AG09309 (cell line): ENCODE measurements at regions not wholly inside any gene's neighbourhood (a gene's known extent, or its start where the extent isn't known, plus 50 kb on each side); places are given as distances from the start of the nearest gene placed in this dataset.

ENCODE experiments used
- DNase-seq: peaks from one replicate; pipeline ENCODE4 v3.0.0-alpha.2; 2010; ENCODE audit warnings: low read depth
- H3K4me3 ChIP-seq: 2 replicates; pipeline ENCODE4 v1.5.1; 2011; ENCODE audit warnings: mild to moderate bottlenecking, low read depth, low read length, moderate library complexity; ENCODE audit not compliant: control insufficient read depth
- TF ChIP-seq, protein P1 (sequence below): IDR thresholded peaks from 2 replicates; pipeline ENCODE4 v1.5.1; 2011; ENCODE audit warnings: mild to moderate bottlenecking, low read depth, low read length, inconsistent platforms; ENCODE audit not compliant: insufficient read depth, control insufficient read depth; ENCODE audit errors: missing control alignments

DNA sequence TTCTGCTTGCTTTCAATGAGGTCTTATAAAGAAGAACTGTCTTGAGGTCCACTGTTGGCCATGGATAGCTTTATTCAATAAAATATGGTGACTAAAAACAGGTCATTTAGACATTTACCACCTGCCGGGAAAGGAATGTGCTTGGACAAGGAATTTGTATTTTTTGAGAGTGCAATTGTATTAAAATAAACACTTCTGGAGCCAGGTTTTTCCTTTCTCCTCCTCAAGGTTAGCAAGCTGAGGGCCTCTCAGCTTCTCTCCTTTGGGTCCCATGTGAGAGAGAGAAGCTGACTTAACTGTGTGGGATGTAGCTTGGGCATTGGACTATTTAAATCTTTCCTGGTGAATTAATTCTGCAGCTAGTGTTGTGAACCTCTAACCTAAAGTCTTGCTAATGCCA is 321.0 kb downstream of the MEIS1 start:
- no peak overlapping the region for H3K4me3 ChIP-seq
- no peak for DNase-seq
- TF ChIP-seq, protein P1, sequence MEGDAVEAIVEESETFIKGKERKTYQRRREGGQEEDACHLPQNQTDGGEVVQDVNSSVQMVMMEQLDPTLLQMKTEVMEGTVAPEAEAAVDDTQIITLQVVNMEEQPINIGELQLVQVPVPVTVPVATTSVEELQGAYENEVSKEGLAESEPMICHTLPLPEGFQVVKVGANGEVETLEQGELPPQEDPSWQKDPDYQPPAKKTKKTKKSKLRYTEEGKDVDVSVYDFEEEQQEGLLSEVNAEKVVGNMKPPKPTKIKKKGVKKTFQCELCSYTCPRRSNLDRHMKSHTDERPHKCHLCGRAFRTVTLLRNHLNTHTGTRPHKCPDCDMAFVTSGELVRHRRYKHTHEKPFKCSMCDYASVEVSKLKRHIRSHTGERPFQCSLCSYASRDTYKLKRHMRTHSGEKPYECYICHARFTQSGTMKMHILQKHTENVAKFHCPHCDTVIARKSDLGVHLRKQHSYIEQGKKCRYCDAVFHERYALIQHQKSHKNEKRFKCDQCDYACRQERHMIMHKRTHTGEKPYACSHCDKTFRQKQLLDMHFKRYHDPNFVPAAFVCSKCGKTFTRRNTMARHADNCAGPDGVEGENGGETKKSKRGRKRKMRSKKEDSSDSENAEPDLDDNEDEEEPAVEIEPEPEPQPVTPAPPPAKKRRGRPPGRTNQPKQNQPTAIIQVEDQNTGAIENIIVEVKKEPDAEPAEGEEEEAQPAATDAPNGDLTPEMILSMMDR: no peak

GRCh38 chr2:66761826-66762225 is 326.9 kb downstream of the MEIS1 start:
- DNase-seq: no peak
- TF ChIP-seq, protein P1: no peak
- no peak overlapping the region for H3K4me3 ChIP-seq

- no peak overlapping the region for H3K4me3 ChIP-seq
- TF ChIP-seq, protein P1: no peak
- DNase-seq: no peak
These were observed 327.8 kb downstream of the MEIS1 start for GRCh38 chr2:66762761-66763160.

DNA sequence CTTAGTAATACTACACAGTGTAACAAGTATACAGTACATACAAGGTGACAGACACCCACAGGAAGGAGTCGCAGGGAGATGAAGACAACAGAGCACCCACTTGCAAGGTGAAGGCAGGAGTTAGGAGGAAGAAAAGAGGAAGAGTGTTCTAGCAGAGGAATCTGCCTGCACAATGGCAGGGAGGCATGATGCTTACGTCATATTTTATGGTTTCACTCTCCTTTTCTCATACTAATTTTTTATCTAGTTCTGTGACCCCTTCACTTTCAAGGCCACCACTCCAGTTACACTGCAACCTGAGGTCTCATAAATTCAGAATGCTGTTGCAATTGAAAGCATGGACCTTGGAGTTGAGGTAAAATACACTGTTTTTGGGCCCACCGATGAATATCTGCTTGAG is 331.7 kb downstream of the MEIS1 start:
- TF ChIP-seq, protein P1: no peak
- H3K4me3 ChIP-seq: no peak overlapping the region
- no peak for DNase-seq

GRCh38 chr2:66771359-66771976 is 336.5 kb downstream of the MEIS1 start:
- no peak overlapping the region for H3K4me3 ChIP-seq
- TF ChIP-seq, protein P1: no peak
- DNase-seq: no peak

GRCh38 chr2:66772618-66773017 is 337.7 kb downstream of the MEIS1 start:
- no peak for DNase-seq
- TF ChIP-seq, protein P1: no peak
- no peak overlapping the region for H3K4me3 ChIP-seq
